ENCODE measurements at regions not wholly inside any gene's neighbourhood (a gene's known extent, or its start where the extent isn't known, plus 50 kb on each side); places are given as distances from the start of the nearest gene placed in this dataset.

DNA sequence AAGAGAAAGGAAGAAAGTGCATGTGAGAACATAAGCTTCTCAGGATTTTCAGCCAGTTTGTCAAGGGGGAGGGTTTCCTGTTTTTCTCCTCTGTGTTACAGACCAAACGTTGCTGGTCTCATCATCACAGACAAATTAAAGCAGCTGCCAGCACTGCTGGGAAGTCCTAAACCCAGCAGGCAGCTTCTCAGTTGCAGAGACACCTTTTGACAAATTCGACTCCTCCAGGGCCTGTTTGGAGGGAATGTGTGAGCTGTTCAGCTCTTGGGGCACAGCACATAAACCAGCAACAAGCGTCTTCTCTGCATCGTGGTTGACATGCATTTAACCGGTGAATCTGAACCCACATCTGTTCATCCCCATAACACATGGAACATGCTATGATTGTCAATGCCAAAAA is 454.6 kb upstream of the RUNX1 start:
- TF ChIP-seq, protein P1, sequence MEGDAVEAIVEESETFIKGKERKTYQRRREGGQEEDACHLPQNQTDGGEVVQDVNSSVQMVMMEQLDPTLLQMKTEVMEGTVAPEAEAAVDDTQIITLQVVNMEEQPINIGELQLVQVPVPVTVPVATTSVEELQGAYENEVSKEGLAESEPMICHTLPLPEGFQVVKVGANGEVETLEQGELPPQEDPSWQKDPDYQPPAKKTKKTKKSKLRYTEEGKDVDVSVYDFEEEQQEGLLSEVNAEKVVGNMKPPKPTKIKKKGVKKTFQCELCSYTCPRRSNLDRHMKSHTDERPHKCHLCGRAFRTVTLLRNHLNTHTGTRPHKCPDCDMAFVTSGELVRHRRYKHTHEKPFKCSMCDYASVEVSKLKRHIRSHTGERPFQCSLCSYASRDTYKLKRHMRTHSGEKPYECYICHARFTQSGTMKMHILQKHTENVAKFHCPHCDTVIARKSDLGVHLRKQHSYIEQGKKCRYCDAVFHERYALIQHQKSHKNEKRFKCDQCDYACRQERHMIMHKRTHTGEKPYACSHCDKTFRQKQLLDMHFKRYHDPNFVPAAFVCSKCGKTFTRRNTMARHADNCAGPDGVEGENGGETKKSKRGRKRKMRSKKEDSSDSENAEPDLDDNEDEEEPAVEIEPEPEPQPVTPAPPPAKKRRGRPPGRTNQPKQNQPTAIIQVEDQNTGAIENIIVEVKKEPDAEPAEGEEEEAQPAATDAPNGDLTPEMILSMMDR (conservative IDR thresholded peaks at IDR 0.05; ENCODE audit: low read length), result no peak
- TF ChIP-seq EZH2phosphoT487 (IDR thresholded peaks at IDR 0.05; ENCODE audit: borderline replicate concordance, low read depth, low read length), result no peak

Data from OCI-LY7 (cell line).